H9 (cell line): ENCODE measurements at regions not wholly inside any gene's neighbourhood (a gene's known extent, or its start where the extent isn't known, plus 50 kb on each side); places are given as distances from the start of the nearest gene placed in this dataset.

Experiments used
- DNase-seq: peaks from one replicate; pipeline ENCODE4 v3.0.0-alpha.2; 2017
- H2AFZ ChIP-seq: one replicate; pipeline ENCODE4 v1.6.1; 2013; ENCODE audit warnings: mild to moderate bottlenecking, low read length, control low read depth, moderate library complexity
- H2AK5ac ChIP-seq: 2 replicates; pipeline ENCODE4 v1.6.1; 2013; ENCODE audit warnings: low read length, control low read depth, mixed read lengths; ENCODE audit not compliant: insufficient read length
- H2BK120ac ChIP-seq: one replicate; pipeline ENCODE4 v1.6.1; 2013; ENCODE audit warnings: low read depth, mild to moderate bottlenecking, low read length, control low read depth, inconsistent platforms; ENCODE audit not compliant: poor library complexity, severe bottlenecking
- H2BK12ac ChIP-seq: 2 replicates; pipeline ENCODE4 v1.6.1; 2013; ENCODE audit warnings: low read length, control low read depth, mixed read lengths, low read depth; ENCODE audit not compliant: insufficient read length
- H2BK15ac ChIP-seq: 2 replicates; pipeline ENCODE4 v1.6.1; 2013; ENCODE audit warnings: low read depth, low read length, control low read depth
- H2BK20ac ChIP-seq: one replicate; pipeline ENCODE4 v1.6.1; 2013; ENCODE audit warnings: low read depth, mild to moderate bottlenecking, low read length, control low read depth, inconsistent platforms; ENCODE audit not compliant: poor library complexity, severe bottlenecking
- H2BK5ac ChIP-seq: 2 replicates; pipeline ENCODE4 v1.6.1; 2013; ENCODE audit warnings: low read length, control low read depth, mixed read lengths; ENCODE audit not compliant: insufficient read length
- H3K14ac ChIP-seq: 2 replicates; pipeline ENCODE4 v1.6.1; 2013; ENCODE audit warnings: low read length, control low read depth; ENCODE audit not compliant: insufficient read depth
- H3K18ac ChIP-seq: 2 replicates; pipeline ENCODE4 v1.6.1; 2013; ENCODE audit warnings: low read depth, mild to moderate bottlenecking, mixed read lengths, low read length, control low read depth; ENCODE audit not compliant: insufficient read length
- H3K23ac ChIP-seq: 2 replicates; pipeline ENCODE4 v1.6.1; 2013; ENCODE audit warnings: low read length, control low read depth, mixed read lengths, low read depth; ENCODE audit not compliant: insufficient read length
- H3K23me2 ChIP-seq: 2 replicates; pipeline ENCODE4 v1.6.1; 2013; ENCODE audit warnings: low read depth, mild to moderate bottlenecking, mixed read lengths, low read length, control low read depth; ENCODE audit not compliant: insufficient read length, poor library complexity, severe bottlenecking
- H3K27ac ChIP-seq: 2 replicates; pipeline ENCODE4 v1.5.1; 2013; ENCODE audit warnings: low read length, control low read depth, mixed read lengths, low read depth; ENCODE audit not compliant: insufficient read length
- H3K27me3 ChIP-seq: 2 replicates; pipeline ENCODE4 v1.6.1; 2013; ENCODE audit warnings: low read length, control low read depth, inconsistent platforms; ENCODE audit not compliant: insufficient read depth
- H3K4ac ChIP-seq: 2 replicates; pipeline ENCODE4 v1.6.1; 2013; ENCODE audit warnings: low read depth, mild to moderate bottlenecking, control low read depth, inconsistent platforms, low read length, moderate library complexity
- H3K4me1 ChIP-seq: 2 replicates; pipeline ENCODE4 v1.6.1; 2013; ENCODE audit warnings: low read length, control low read depth, inconsistent platforms; ENCODE audit not compliant: insufficient read depth
- H3K4me2 ChIP-seq: 2 replicates; pipeline ENCODE4 v1.6.1; 2013; ENCODE audit warnings: low read length, control low read depth, mixed read lengths; ENCODE audit not compliant: insufficient read length, insufficient read depth
- H3K56ac ChIP-seq: 2 replicates; pipeline ENCODE4 v1.6.1; 2013; ENCODE audit warnings: low read depth, mild to moderate bottlenecking, mixed read lengths, low read length, control low read depth; ENCODE audit not compliant: insufficient read length
- H3K79me1 ChIP-seq: 2 replicates; pipeline ENCODE4 v1.6.1; 2013; ENCODE audit warnings: low read depth, mild to moderate bottlenecking, moderate library complexity, low read length, control low read depth, inconsistent platforms; ENCODE audit not compliant: insufficient read depth, poor library complexity, severe bottlenecking
- H3K79me2 ChIP-seq: 2 replicates; pipeline ENCODE4 v1.6.1; 2013; ENCODE audit warnings: low read length, control low read depth, inconsistent platforms; ENCODE audit not compliant: insufficient read depth
- H3K9ac ChIP-seq: 2 replicates; pipeline ENCODE4 v1.6.1; 2013; ENCODE audit warnings: low read length, control low read depth, mixed read lengths; ENCODE audit not compliant: insufficient read length; ENCODE audit errors: extremely low read depth
- H3K9me3 ChIP-seq: one replicate; pipeline ENCODE4 v1.6.1; 2013; ENCODE audit warnings: low read depth, low read length, inconsistent platforms; ENCODE audit not compliant: control insufficient read depth
- H3T11ph ChIP-seq: one replicate; pipeline ENCODE4 v1.6.1; 2013; ENCODE audit warnings: mild to moderate bottlenecking, low read length, control low read depth, inconsistent platforms
- H4K20me1 ChIP-seq: one replicate; pipeline ENCODE4 v1.6.1; 2013; ENCODE audit not compliant: control insufficient read depth, insufficient read length, insufficient read depth
- H4K5ac ChIP-seq: 2 replicates; pipeline ENCODE4 v1.6.1; 2013; ENCODE audit warnings: low read depth, mild to moderate bottlenecking, mixed read lengths, low read length, control low read depth; ENCODE audit not compliant: insufficient read length
- H4K8ac ChIP-seq: replicated peaks from 2 replicates; pipeline ENCODE4 v1.6.1; 2013; ENCODE audit warnings: low read length, control low read depth, mixed read lengths, low read depth; ENCODE audit not compliant: insufficient read length
- H4K91ac ChIP-seq: 2 replicates; pipeline ENCODE4 v1.6.1; 2013; ENCODE audit warnings: low read depth, mild to moderate bottlenecking, moderate library complexity, mixed read lengths, low read length, control low read depth; ENCODE audit not compliant: insufficient read length
- H3K27ac Mint-ChIP-seq, 3 experiments: 2 replicates in 2 of 3; 3 replicates in 1 of 3; pipeline ENCODE4 v1.8.0; 2020 to 2021; ENCODE audit warnings: mixed read lengths in 3 of 3, mild to moderate bottlenecking in 1 of 3, moderate library complexity in 1 of 3
- H3K27me3 Mint-ChIP-seq: 2 replicates; pipeline ENCODE4 v1.8.0; 2021; ENCODE audit warnings: low read depth, mild to moderate bottlenecking, moderate library complexity, mixed read lengths
- H3K36me3 Mint-ChIP-seq, 3 experiments: 2 replicates in 2 of 3; 3 replicates in 1 of 3; pipeline ENCODE4 v1.8.0; 2020 to 2021; ENCODE audit warnings: low read depth in 3 of 3, mixed read lengths in 3 of 3; ENCODE audit not compliant: insufficient read depth in 1 of 3
- H3K4me1 Mint-ChIP-seq, 2 experiments: 2 replicates each; pipeline ENCODE4 v1.8.0; 2020; ENCODE audit warnings: mixed read lengths in 2 of 2
- H3K4me3 Mint-ChIP-seq, 2 experiments: 2 replicates in 1 of 2; 3 replicates in 1 of 2; pipeline ENCODE4 v1.8.0; 2020 to 2021; ENCODE audit warnings: mild to moderate bottlenecking in 2 of 2, mixed read lengths in 2 of 2, moderate library complexity in 1 of 2
- H3K9me3 Mint-ChIP-seq, 2 experiments: 2 replicates in 1 of 2; 3 replicates in 1 of 2; pipeline ENCODE4 v1.8.0; 2020; ENCODE audit warnings: mild to moderate bottlenecking in 2 of 2, mixed read lengths in 2 of 2, moderate library complexity in 1 of 2
- WGBS: extraction: QIAGEN DNeasy Blood & Tissue Kit; methylation state at CpG from one replicate; pipeline ENCODE4 v1.1.7; 2013; ENCODE audit warnings: missing lambda C conversion rate, low lambda C conversion rate, mixed read lengths; ENCODE audit not compliant: insufficient read length; ENCODE audit errors: extremely low coverage; 5-methylcytosine and 5-hydroxymethylcytosine counted together
- TF ChIP-seq, protein P1 (sequence below): fragments of 200-600 bp; sonication (generic); conservative IDR thresholded peaks from 3 replicates; pipeline ENCODE4 v1.8.0; 2021; ENCODE audit warnings: antibody characterized with exemption, mild to moderate bottlenecking

- H3K9ac ChIP-seq = no peak overlapping the region
Measured at GRCh38 chr3:494190-494589, 297.6 kb downstream of the CHL1 start.

More at GRCh38 chr3:494190-494589, 297.6 kb downstream of the CHL1 start:
- Histone ChIP-seq H4K20me1 (no peaks in the 10 kb centered on the region), H3K79me1 (no peaks in the 10 kb centered on the region), H4K5ac (no peak overlapping the region), H2BK12ac (no peak overlapping the region), H4K91ac (no peak overlapping the region), H3K23ac (no peak overlapping the region), H2BK120ac (no peak overlapping the region), H4K8ac (no peak overlapping the region), H3K4me1 (no peaks in the 10 kb centered on the region), H2BK5ac (no peak overlapping the region), H3T11ph (no peak overlapping the region), H2BK15ac (no peak overlapping the region), H3K79me2 (no peaks in the 10 kb centered on the region), H3K27me3 (no peaks in the 10 kb centered on the region), H3K4ac (no peak overlapping the region), H3K23me2 (no peaks in the 10 kb centered on the region), H3K18ac (no peak overlapping the region), H3K56ac (no peak overlapping the region), H2AK5ac (no peak overlapping the region), H3K27ac (no peak overlapping the region), H3K4me2 (no peak overlapping the region), H3K14ac (no peak overlapping the region), H3K9me3 (no peaks in the 10 kb centered on the region), H2AFZ (no peak overlapping the region), H2BK20ac (no peak overlapping the region)
- Mint-ChIP-seq H3K9me3 (no peaks in the 10 kb centered on the region), H3K27me3 (no peaks in the 10 kb centered on the region), H3K4me1 (peaks cover 9% of the 10 kb centered on the region in 2 experiments), H3K4me3 (no peak overlapping the region), H3K27ac (no peak overlapping the region), H3K36me3 (no peaks in the 10 kb centered on the region)
- TF ChIP-seq, protein P1, sequence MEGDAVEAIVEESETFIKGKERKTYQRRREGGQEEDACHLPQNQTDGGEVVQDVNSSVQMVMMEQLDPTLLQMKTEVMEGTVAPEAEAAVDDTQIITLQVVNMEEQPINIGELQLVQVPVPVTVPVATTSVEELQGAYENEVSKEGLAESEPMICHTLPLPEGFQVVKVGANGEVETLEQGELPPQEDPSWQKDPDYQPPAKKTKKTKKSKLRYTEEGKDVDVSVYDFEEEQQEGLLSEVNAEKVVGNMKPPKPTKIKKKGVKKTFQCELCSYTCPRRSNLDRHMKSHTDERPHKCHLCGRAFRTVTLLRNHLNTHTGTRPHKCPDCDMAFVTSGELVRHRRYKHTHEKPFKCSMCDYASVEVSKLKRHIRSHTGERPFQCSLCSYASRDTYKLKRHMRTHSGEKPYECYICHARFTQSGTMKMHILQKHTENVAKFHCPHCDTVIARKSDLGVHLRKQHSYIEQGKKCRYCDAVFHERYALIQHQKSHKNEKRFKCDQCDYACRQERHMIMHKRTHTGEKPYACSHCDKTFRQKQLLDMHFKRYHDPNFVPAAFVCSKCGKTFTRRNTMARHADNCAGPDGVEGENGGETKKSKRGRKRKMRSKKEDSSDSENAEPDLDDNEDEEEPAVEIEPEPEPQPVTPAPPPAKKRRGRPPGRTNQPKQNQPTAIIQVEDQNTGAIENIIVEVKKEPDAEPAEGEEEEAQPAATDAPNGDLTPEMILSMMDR = no peak
- WGBS = no CpG with 5 or more reads among the region's 4 CpGs
- DNase-seq = no peak
